LNCaP clone FGC (cell line): ENCODE measurements at regions not wholly inside any gene's neighbourhood (a gene's known extent, or its start where the extent isn't known, plus 50 kb on each side); places are given as distances from the start of the nearest gene placed in this dataset.

Source experiments
- DNase-seq: peaks from one replicate; pipeline ENCODE4 v3.0.0-alpha.2; 2011; ENCODE audit warnings: low read depth
- H3K4me3 ChIP-seq: 2 replicates; pipeline ENCODE4 v1.5.1; 2011; ENCODE audit warnings: mild to moderate bottlenecking, low read depth, low read length, control low read depth
- TF ChIP-seq, protein P1 (sequence below): IDR thresholded peaks from 2 replicates; pipeline ENCODE4 v1.5.1; 2012; ENCODE audit warnings: mild to moderate bottlenecking; ENCODE audit not compliant: control insufficient read depth, insufficient read depth; ENCODE audit errors: extremely low read depth

DNA sequence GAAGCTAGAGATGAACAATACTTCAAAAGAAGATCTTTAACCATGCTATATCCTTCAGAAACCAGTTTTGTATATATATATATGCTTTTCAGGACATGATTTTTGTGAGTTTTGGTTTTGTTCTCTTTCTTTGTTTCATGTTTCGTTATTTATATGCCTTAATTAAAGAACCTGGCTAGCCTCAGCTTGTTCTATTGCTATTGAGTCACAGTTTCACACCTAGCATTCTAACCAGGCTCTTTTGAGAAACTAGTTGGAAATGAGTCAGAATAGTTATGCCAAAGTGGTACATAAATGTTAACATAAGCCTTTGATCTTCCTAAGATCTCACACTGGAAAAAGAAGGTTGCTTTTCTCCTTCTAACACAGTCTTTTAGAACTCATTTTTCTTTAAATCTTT, 1925.2 kb downstream of the OLFM4 start:
- DNase-seq, result no peak
- H3K4me3 ChIP-seq, result no peak overlapping the region
- TF ChIP-seq, protein P1, sequence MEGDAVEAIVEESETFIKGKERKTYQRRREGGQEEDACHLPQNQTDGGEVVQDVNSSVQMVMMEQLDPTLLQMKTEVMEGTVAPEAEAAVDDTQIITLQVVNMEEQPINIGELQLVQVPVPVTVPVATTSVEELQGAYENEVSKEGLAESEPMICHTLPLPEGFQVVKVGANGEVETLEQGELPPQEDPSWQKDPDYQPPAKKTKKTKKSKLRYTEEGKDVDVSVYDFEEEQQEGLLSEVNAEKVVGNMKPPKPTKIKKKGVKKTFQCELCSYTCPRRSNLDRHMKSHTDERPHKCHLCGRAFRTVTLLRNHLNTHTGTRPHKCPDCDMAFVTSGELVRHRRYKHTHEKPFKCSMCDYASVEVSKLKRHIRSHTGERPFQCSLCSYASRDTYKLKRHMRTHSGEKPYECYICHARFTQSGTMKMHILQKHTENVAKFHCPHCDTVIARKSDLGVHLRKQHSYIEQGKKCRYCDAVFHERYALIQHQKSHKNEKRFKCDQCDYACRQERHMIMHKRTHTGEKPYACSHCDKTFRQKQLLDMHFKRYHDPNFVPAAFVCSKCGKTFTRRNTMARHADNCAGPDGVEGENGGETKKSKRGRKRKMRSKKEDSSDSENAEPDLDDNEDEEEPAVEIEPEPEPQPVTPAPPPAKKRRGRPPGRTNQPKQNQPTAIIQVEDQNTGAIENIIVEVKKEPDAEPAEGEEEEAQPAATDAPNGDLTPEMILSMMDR, result no peak

DNA sequence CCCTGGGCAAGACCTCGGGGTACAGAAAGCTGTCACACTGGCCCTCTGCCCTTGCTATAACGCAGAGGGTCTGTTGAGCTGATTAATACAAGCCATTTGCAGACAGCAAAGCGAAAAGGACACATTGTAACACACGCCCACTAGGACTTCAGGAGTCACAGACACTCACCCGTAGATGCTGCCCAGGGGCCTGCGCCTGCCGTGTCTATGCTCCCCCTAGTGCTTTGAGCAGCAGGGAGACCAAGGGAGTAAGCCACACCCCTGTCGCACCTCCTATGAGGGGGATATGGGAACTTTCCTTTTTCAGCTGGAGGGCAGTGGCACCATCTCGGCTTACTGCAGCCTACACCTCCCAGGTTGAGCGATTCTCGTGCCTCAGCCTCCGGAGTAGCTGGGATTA, 1930.2 kb downstream of the OLFM4 start:
- H3K4me3 ChIP-seq, result no peak overlapping the region
- no peak for DNase-seq
- TF ChIP-seq, protein P1, result no peak

DNA sequence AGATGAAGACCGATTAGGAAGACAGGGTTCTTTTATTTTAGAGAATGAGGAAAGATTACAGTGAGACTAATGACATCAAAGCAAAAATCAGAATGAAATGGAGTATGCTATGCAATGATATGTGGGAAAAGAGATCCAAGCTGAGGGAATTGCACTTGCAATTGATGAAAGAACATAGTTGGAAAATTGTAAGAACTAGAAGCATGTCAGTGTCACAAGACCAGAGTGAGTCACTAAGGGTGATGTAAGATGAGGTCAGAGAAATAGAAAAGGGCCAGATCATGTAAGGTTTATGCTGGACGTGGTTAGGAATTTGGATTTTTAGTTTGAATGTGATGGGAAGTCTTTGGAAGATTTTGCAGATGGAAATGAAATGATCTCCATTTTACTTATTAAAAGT, 1937.3 kb downstream of the OLFM4 start:
- TF ChIP-seq, protein P1, result no peak
- DNase-seq, result no peak
- no peak overlapping the region for H3K4me3 ChIP-seq

DNA sequence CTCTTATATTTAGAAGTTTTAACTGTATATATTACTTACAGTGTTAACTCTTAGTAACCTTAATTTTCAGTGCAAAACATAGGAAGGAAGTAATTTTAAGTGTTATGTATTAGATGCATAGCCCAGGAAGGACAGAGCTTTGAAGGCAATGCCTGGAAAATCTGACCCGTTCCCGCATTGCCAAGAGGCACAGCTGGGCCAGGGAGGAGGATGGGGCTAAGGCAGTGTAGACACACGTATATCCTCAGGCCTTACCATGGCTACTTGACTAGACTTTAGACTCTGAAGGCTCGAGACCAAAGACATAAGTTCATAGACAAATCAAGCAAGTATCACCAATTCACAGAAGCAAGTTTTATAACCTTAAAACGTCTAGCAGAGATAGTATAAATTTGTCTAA, 1944.2 kb downstream of the OLFM4 start:
- DNase-seq, result no peak
- TF ChIP-seq, protein P1, result no peak

DNA sequence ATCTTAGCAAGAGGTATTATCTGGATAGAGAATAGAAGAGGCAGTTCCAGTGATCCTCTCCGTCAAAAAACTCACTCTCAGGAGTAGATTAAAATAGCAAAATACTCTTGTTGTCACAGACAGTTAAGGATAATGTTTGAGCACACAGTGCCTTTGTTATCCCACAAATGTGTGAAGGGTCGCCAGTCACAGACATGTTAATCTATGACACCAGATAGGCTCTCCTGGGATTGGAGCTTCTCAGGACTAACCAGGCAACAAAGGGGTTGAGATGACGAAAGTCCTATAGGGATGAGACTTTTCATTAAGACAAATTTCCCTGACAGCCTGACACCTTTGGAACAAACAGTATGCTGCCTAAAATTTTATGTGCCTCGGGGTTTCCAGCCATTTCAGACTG, 1947.1 kb downstream of the OLFM4 start:
- TF ChIP-seq, protein P1, result no peak

More for the DNA sequence above, 1944.2 kb downstream of the OLFM4 start:
- no peak overlapping the region for H3K4me3 ChIP-seq

DNA sequence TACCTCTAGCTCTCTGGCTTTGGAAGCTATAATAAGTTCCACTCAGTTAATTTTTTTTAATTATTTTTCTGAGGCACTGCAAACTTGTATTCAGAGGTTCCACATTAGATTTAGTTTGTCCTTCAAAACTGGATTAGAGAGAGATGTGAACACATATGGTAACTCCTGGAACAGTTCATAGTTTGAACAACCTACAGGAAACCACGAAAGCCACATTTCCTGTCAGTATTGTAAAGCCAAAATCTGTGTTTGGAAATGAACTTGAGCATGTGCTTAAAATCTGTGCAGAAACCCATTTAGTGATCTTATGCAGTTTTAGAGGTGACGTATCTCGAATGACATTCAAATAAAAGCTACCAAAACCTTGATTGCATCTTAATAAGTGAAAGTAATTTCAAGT, 1952.0 kb downstream of the OLFM4 start:
- TF ChIP-seq, protein P1, result no peak
- no peak for DNase-seq
- H3K4me3 ChIP-seq, result no peak overlapping the region

More for the DNA sequence above, 1947.1 kb downstream of the OLFM4 start:
- DNase-seq, result no peak
- no peak overlapping the region for H3K4me3 ChIP-seq

DNA sequence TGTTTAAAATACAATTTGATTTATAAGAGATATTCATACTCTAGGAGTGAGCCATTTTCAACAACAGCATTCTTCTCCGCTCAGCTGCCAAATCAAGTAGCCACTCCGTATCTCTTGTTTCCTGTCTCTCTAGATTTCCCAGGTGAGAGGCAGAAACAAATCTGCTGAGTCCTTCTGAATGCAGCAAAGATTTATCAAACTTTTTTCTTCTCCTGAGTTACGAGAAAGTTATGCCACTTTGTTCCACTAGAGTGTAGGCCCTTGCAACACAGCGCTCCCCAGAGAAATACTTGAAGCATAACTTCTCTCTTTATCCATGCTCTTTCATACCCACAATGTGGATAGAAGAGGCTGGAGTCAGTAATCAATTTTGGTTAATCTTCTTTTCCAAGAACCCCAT, 1960.8 kb downstream of the OLFM4 start:
- no peak for DNase-seq

More for the DNA sequence above, 1960.8 kb downstream of the OLFM4 start:
- no peak overlapping the region for H3K4me3 ChIP-seq
- TF ChIP-seq, protein P1, result 0 out of 2 replicates have a peak, but pooled peaks have one; percentile 5
